GM21576 (cell line): ENCODE measurements at regions not wholly inside any gene's neighbourhood (a gene's known extent, or its start where the extent isn't known, plus 50 kb on each side); places are given as distances from the start of the nearest gene placed in this dataset.
A peak's percentile ranks its signal among the peaks of the same experiment; 100 is the strongest.

Source experiments
- ATAC-seq: cut with Tn5 transposase; IDR thresholded peaks from one replicate; pipeline ENCODE4 v1.9.1; 2021; ENCODE audit warnings: mild to moderate bottlenecking, moderate library complexity; ENCODE audit not compliant: unreplicated experiment

GRCh38 chr5:68161156-68161555 is 54.4 kb upstream of the PIK3R1 start:
- ATAC-seq: no peak

GRCh38 chr5:68159224-68159951 is 56.2 kb upstream of the PIK3R1 start:
- ATAC-seq: no peak

- ATAC-seq: no peak
These were observed 59.6 kb upstream of the PIK3R1 start for GRCh38 chr5:68155940-68156339.

- ATAC-seq: no peak
These were observed 61.3 kb upstream of the PIK3R1 start for GRCh38 chr5:68154119-68154857.

- ATAC-seq: no peak
These were observed 63.7 kb upstream of the PIK3R1 start for GRCh38 chr5:68151812-68152211.

GRCh38 chr5:68149189-68149588 is 66.4 kb upstream of the PIK3R1 start:
- ATAC-seq: no peak

- ATAC-seq: no peak
These were observed 67.5 kb upstream of the PIK3R1 start for GRCh38 chr5:68148096-68148495.

GRCh38 chr5:68147659-68148058 is 67.9 kb upstream of the PIK3R1 start:
- no peak for ATAC-seq

- ATAC-seq: peak; percentile 44
These were observed 74.1 kb upstream of the PIK3R1 start for GRCh38 chr5:68141494-68141893.

- ATAC-seq: peak; percentile 64
These were observed 74.8 kb upstream of the PIK3R1 start for GRCh38 chr5:68140763-68141162.

GRCh38 chr5:68139611-68140441 is 75.7 kb upstream of the PIK3R1 start:
- ATAC-seq: no peak

- no peak for ATAC-seq
These were observed 77.9 kb upstream of the PIK3R1 start for GRCh38 chr5:68137511-68138140.

GRCh38 chr5:68134669-68135313 is 80.8 kb upstream of the PIK3R1 start:
- ATAC-seq: no peak

- ATAC-seq: no peak
These were observed 81.4 kb upstream of the PIK3R1 start for GRCh38 chr5:68134033-68134668.

- ATAC-seq: no peak
These were observed 85.3 kb upstream of the PIK3R1 start for GRCh38 chr5:68130253-68130652.

GRCh38 chr5:68129364-68129763 is 86.2 kb upstream of the PIK3R1 start:
- no peak for ATAC-seq

- ATAC-seq: no peak
These were observed 88.7 kb upstream of the PIK3R1 start for GRCh38 chr5:68126886-68127285.

GRCh38 chr5:68122439-68123328 is 92.9 kb upstream of the PIK3R1 start:
- no peak for ATAC-seq

GRCh38 chr5:68116868-68117411 is 98.6 kb upstream of the PIK3R1 start:
- ATAC-seq: no peak
